Ovary (tissue), 3 donors: ENCODE measurements at regions not wholly inside any gene's neighbourhood (a gene's known extent, or its start where the extent isn't known, plus 50 kb on each side); places are given as distances from the start of the nearest gene placed in this dataset.

Experiments
- CTCF ChIP-seq, 3 donors: fragments of 450-650 bp in 2 of 3; fragments of 200-600 bp in 1 of 3; IDR thresholded peaks; one replicate each; pipeline versions ENCODE4 v1.5.1 to v1.8.0; 2016 to 2022; ENCODE audit warnings: antibody characterized with exemption in 3 of 3, mild to moderate bottlenecking in 1 of 3
- POLR2A ChIP-seq: fragments of 450-650 bp; IDR thresholded peaks from one replicate; pipeline ENCODE4 v1.6.1; 2017; ENCODE audit warnings: antibody characterized with exemption, mild to moderate bottlenecking, moderate library complexity
- donor health status: DM: no; HTN: no; CAD: no.

- TF ChIP-seq CTCF (IDR thresholded peaks at IDR 0.05) (no peak), POLR2A (no peak)
Measured at GRCh38 chr4:81586706-81587105, 115.0 kb upstream of the RASGEF1B start.
